HuH-7 (cell line): ENCODE measurements at regions not wholly inside any gene's neighbourhood (a gene's known extent, or its start where the extent isn't known, plus 50 kb on each side); places are given as distances from the start of the nearest gene placed in this dataset.

Experiments
- DNase-seq: peaks from one replicate; pipeline ENCODE4 v3.0.0; 2011; ENCODE audit warnings: low spot score

DNA sequence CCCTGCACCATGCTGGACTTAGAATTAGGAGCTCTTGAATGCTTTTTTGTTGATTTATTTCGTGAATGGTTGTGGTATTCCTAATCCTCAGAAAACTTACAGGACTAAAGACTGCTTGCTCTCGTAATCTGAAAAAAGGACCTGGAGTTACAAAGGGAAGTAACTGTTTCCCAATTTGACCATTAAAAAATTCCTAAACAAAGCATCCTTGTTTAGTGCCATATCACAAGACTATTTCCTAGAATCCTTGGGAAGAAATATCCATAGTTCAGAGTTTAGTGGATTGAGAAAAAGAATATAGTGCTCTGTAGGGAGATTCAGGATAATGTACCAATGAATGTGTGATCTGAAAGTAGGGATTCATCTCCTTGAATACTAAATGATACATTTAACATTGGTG, 186.8 kb downstream of the NDFIP2 start:
- no peak for DNase-seq

DNA sequence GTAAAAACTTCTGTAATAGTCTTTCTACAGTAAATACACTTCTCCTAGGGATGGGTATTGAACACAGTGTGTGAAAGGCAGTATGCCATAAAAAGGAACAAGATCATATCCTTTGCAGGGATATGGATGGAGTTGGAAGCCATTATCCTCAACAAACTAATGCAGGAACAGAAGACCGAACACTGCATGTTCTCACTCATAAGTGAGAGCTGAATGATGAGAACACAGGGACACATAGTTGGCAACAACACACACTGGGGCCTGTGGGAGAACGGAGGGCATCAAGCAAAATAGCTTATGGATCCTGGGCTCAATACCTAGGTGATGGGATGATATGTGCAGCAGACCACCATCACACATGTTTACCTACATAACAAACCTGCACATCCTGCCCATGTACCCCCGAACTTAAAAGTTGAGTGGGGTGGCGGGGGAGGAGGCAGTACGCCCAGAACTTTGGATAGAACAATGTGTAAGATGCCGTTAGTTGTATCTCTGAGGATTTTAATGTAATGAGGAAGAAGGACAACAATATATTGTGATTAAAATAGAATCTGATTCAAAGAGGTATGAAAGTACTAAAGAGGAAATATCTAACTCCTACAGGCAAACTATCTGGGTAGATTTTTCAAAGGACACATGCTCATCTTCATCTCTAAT, 183.2 kb downstream of the NDFIP2 start:
- no peak for DNase-seq

DNA sequence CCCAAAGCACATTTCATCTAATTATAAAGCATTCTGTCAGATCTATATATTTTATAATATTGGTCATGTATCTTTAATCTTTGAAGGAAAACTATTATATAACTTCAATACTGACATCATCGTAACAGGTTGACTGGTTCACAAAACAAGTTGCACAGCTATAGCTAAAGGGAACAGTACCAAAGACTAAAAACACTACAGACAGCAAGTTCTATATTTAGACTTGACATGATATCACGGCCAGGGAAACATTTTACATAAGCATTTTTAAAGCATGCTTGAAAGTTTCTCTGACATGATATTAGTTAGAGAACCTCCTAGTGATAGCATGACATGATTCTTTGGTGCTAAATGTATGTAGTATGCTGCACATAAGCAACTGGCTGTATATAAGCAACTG, 182.5 kb downstream of the NDFIP2 start:
- DNase-seq = no peak

DNA sequence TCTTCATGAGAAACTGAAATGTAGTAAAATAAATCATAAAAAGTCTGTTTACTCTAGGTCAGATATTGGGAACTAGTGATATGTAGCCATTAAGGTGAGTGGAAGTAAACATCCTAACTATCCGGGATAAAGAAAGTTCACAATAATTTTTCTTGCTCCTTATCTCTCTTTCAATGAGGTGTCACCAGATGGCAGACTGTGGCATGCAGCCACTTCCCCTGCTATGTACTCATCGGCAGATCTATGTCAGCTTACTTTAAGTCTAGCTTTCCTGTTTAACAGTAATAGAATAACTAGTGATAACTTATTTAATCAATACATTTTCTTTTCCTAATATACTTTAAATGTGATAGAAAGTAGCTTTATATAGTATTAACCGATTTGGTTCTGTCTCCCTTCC, 181.9 kb downstream of the NDFIP2 start:
- no peak for DNase-seq

DNA sequence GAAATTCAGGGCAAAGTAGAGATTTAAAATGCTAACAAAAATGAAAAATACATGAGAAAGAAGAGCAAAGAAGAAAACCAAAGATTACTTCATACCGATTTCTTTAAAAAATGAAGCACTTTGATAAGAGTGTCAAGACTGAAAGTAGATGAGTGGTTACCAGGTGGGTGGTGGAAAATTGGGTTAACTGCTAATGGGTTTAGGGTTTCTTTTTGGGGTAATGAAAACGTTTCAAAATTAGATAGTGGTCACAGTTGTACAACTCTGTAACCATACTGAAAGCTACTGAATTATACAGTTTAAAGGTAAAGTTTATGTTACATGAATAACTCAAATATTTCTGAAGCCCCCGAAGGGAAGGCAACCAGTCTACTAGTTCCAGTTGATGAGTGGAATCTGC, 179.4 kb downstream of the NDFIP2 start:
- DNase-seq = no peak

DNA sequence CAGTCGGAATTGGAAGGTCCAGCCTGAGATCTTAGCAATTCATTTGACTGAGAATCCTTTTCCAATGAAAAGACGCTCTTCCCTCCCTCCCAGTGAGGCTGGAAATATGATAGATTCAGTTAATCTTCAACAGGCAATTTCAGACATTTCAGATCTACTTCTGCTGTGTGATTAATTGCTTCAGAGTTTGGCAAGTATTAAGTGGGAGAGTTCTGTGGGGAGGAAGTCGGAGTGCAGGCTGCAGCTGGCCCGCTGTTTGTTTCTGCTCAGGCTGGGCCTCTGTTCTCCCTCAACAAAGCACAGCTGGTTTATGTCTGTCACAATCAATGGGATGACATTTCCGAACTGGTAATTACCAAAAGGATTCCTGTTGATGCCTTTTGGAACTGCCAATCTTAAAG, 178.2 kb downstream of the NDFIP2 start:
- no peak for DNase-seq

DNA sequence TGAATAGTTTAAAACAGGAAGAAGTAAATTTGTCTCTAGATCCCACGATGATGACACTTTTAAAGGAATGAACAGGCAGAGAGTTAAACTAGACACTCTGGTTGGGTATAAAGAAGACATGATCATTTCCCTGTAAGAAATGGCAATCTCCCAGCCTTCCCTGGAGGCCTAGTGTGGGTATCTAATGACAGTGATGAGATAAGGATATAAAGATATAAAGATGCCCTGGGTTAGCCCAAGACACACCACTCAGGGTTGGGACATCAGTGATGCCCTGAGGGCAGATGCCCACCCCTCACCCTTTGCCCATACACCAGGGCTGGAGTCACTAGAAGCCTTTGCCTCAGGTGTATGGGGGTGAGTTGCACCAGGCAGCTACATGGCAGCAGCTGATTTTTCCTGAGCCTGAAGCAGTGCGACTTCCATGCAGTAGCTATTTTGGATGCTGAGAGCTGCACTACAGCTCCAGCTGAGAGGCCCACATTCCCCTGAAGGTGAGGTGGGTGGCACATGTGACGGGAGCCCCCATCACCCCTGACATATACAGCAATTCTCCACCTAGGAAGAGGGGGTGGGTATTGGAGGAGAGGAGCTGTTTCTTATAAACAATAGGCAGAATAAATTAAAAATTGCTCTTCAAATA, 177.5 kb downstream of the NDFIP2 start:
- no peak for DNase-seq

DNA sequence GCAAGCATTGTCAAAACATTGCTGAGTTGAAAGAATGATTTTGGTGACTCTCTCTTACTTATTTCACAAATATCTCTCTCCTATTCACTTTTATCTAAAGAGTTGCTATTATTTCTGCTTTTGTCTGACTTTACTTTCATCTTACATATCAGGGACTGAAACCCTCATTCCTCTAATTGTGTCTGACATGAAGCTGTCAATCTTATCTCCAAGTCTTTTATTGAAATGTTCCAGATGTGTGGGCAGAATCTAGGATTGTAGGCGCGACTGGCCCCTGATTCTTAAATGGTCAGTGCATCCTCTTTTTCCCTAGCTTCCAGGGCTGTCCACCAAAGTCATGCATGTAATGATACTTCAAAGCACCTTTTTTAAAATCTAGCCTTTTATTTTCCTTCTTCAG, 174.6 kb downstream of the NDFIP2 start:
- no peak for DNase-seq

DNA sequence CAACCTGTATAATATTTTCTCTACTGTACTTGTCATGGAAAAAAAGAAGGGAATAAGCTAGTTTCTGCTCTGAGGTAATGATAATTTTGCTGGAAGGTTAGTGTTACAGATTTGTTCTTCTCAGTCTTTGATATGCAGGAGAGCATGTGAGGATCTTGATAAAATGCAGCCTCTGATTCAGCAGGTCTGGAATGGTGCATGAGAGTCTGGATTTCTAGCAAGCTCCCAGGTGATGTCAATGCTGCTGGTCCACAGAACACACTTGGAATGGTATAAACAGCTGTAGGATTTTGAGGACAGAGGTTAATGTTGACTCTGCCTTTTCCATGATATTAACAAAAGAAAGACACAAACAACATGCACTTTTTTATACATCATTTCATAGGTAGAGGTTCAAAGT, 173.6 kb downstream of the NDFIP2 start:
- no peak for DNase-seq

DNA sequence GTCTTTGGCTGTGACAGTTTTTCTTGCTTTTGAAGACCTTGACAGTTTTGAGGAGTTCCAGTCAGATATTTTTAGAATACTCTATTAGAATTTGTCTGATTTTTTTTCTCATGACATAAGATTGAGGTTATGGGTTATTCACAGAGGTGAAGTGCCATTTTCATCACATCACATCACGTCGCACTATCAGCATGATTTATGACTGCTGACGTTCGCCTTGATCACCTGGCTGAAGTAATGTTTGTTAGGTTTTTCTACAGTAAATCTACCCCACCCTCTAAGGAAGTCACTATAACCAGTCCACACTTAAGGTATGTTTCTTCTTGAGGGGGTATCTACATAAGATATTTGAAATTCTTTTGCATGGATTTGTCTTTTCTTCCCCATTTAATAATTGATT, 169.7 kb downstream of the NDFIP2 start:
- no peak for DNase-seq

DNA sequence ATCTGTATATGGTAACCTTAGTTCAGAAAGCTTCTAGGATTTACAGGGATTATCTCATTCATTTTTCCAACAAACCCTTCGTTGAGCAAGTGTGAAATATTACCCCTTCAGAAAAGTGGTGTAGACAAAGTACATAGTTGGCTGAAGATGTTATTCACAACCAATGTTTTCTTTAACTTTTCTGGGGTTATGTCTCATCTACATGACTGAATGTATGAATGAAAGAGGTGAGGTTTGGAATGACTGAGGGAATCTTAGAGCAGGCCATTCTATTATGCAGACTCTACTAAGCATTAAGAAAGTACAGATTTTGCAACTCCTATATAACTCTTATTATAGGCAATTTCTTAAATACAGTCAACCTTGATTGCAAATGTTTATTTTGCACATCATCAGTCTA, 167.2 kb downstream of the NDFIP2 start:
- DNase-seq = no peak

DNA sequence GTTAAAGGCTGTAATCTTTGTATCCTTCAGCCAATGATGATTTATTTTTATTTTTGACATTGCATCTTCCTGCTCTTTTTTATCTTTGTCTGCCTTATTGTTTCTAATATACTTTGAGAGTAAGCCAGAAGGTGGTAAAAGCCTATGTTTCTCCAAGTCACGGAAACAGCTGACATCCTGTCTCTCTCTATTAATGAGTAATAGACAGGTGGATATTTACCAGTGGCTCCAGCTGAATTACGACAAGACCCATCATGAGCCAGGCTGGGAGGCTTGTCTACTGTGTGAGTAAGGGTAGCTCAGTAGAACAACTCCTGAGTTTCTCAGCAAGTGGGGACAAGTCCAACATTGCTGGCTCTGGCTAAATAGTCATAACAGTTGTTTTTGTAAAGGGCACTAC, 166.6 kb downstream of the NDFIP2 start:
- no peak for DNase-seq

DNA sequence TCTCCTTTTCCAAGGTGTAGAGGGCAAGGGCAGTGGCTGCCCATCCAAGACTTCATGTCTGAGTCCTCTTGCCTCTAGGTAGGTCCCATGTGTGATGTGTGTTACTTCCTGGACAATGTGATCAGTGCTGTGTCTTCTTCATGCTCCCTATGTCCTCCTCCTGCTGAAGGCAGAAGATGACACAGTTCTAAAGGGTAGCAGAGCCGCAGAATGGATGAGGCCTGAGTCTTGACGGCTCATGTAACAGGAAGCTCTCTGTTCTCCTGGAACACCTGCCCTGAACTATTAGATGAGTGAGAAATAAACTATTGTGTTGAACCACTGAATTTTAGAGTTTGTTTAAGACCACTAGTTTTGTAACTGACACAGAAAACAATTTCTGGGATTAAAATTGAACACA, 165.9 kb downstream of the NDFIP2 start:
- DNase-seq = no peak

DNA sequence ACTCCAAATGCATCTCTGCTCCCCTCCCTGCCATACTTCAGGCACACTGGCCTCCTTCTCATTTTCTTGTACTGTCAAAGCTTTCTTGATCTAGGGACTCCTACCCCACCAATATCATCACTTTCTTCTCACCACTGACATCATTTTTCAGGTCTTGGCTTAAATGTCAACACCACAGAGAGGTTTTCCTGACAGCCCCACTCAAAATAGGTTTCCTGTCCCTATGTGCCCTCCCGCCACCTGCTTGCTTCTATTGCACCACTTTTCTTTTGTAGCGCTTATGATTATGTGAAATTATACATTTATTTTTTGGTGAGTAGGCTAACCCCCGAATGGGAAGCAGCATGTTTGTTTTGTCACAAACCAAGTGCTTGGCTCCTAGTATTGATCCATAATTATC, 164.6 kb downstream of the NDFIP2 start:
- no peak for DNase-seq

DNA sequence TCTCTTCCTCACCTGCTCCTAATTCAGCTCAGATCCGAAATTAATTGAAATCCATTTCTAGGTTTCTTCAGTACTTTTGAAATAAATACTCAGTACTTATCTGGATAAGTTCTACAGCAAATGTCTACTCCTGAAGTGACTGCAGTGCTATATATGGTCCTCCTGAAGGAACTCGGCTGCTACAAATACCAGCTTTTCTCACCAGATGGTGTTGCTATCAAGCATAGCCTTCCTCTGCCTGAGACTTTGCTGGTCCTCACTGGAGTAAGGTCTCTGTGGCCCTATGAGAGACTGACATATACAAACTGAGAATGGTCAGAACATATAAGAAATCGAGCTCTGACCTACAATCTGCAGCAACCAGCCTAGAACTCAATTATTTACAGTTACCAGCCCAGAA, 161.6 kb downstream of the NDFIP2 start:
- no peak for DNase-seq

DNA sequence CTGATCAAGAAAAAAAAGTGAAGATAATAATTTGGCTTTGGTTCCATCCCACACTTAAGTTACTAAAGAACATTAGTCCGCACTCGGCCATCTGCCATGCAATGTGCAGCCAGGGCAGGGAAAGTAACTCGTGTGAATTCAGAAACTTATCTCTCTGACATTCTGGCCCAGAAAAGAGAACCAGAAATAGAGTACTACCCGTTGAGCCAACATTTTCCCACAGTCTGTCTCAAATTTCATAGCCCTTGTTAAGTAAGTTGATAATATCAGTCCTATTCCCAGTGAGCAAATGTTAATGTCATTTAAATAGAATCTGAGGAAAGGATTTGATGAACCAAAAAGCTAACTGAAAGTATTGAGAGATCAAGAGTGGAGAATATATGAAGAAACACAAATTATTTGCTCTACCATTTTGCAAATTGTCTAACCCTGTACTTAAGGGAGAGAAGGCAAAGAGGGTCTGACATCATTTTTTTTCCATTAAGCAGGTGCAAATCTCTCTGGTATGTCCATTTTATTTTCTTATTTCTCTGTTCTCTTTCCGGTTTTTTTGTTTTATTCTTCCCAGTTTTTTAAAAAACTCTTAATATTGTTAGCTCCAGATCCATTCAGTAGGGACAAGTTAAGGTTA, 156.3 kb downstream of the NDFIP2 start:
- no peak for DNase-seq

DNA sequence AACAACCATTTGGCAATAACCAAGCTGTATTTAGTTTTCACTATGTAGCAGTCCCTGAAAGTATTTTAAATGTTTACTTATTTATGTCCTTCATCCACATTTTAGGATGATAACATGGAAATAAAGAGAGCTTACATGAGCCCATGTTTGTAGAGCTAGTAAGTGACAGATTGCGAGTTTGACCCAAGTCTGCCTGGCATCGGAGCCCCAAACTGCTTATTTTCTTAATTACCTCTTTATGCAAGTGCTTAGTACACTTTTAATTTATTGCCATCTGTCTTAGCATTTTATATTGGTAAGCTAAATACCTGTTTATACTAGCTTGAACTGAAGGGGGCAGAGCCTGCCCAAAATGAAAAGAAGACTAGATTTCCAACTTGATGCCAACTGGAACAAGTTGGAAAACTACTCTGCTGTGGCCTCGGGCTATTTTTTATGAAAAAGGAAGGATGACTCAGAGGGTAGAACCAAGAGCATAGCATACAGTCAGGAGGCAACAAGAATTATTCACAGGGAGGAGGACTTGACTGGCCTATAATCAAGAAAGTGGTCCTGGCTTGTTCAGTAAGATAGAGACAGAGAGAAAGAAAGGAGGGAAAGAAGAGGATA, 150.2 kb downstream of the NDFIP2 start:
- no peak for DNase-seq

DNA sequence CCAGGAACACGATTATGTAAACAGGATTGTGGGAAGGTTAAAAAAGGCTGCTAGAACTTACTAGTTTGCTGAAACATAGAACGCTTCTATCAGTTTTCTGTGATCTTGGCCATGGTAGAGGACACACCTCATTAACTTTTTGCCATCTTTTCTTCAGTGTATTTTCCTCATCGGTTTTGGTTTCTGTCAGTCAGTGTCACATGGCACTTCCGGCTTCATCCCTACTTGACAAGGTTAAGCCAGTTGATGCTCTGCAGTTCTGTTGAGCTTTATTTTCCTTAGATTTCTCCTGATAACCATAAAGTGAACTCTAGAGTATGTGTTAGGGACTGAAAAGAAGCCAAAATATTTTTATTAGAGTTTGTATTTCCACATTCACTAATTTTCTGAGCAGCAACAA, 147.5 kb downstream of the NDFIP2 start:
- no peak for DNase-seq

DNA sequence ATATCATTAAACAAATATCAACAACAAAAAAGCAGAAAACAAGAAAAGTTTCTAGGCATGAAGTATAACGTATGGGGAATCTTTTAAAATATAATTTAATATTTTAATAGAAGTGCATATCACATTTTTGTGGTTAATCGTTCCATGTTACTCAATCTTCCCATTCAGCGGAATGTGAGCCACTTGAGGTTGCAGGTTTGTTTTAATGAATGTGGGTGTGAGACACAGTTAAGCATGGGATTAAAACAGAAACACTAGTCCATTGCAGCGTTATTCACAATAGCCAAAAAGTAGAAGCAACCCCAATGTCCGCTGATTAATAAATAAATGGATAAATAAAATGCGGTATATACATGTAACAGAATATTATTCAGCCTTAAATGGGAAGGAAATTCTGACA, 146.0 kb downstream of the NDFIP2 start:
- DNase-seq = no peak

DNA sequence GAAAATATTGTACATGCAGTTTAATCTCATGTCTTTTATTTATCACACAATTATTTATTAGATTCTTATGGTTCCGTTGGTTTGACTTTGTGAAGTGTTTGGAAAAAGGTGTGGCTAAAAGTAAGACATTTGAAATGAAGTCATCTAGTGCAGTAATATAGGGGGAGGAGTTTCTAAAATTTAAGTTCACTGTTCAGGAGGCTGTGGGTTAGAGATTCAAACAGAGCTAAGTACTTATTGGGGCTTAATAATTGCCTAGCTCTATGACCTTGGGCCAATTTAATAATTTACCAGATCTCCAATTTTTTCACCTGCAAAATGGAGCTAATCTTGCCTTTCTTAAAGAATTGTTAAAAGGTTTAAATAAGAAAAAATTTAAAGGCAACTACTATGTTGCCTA, 144.6 kb downstream of the NDFIP2 start:
- no peak for DNase-seq

DNA sequence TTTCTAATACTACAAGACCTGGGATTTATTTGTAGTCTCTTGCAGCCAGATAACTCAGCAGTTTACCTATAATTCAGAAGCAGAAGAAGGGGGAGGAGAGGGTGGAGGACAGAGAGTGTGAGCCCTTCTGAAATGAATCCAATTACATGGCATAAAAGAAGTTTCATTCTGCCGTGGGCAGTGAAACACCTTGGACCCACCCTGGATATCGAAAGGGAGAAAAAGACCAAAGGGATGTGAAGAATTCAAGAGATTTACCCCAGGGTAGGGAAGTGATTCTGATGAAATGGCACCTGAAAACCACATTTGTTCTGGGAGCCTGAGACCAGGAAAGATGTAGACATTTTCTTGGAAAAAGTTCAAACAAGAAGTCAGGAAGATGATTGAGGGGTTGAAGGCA, 140.9 kb downstream of the NDFIP2 start:
- DNase-seq = no peak

DNA sequence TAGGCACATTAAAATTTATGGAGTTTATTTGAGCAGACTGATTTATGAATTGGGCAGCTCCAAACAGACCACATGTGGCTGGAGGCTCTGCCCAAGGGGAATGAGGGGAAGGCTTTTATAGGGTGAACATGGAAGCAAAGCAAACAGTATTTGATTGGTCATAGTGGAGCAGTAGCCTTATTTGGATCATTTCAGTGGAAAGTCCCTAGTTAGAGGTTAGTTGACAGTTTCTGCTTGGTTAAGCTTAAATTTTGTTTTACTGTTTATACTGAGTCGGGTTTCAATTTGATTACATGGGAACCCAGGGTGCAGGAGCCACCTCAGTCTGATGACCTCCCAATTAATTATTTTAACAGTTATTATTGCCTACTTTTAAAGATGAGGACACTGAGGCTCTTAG, 140.5 kb downstream of the NDFIP2 start:
- no peak for DNase-seq

DNA sequence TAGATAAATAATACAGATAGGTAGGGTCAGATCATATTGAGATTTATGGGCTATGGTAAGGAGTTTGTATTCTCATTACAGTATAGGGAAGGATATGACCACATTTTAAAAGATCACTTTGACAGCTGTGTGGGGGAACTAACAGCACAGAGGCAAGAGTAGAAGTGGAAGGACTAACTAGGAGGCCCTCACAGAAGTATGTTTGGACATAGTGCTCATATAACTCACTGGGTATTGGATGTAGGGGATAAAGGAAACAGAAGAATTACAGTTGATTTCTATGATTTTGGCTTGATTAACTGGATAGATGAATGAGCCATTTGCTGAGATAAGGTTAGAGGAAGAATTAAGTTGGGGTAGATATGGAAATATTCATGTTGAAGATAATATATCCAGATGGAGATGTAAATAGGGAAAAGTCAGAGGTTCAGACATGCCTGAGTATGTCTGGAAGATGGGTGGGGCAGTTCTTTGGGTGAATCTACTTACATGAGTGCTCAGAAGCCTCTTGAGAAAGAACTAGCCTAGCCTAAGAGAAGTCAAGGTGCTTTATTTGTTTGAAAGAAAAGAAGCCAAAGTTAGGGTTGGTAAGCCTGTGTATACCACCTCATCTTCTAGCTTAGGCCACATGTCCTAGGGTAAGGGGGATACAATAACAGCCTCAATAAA, 133.4 kb downstream of the NDFIP2 start:
- DNase-seq = no peak
